ENCODE measurements at regions not wholly inside any gene's neighbourhood (a gene's known extent, or its start where the extent isn't known, plus 50 kb on each side); places are given as distances from the start of the nearest gene placed in this dataset.

DNA sequence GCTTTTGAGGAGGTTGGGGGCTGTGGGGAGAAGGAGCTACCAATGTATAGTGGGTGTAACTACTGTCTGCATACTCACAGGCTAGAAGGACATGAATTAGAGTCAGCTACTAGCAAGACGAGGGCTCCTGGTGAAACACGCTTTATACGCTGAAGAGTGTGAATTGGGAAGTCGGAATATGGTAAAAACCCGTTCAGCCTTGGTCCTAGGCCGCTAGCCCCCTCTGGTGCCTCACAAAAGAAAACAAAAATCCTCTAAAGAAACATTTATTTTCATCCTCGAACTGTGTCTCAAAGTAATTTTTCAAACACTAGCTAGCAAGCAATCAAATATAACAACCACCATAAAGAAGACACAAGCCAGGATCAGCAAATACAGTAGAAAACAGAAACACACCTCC, 338.1 kb upstream of the SEMA3C start:
- TF ChIP-seq CTCF (optimal IDR thresholded peaks at IDR 0.05 in 1 of 3, IDR thresholded peaks at IDR 0.05 in 1 of 3, conservative IDR thresholded peaks at IDR 0.05 in 1 of 3; ENCODE audit: extremely low read depth in 1 of 3, insufficient read depth in 2 of 3, low read length in 3 of 3) (no peak), EZH2 (IDR thresholded peaks at IDR 0.05; ENCODE audit: low read length) (no peak)
